ENCODE measurements at regions not wholly inside any gene's neighbourhood (a gene's known extent, or its start where the extent isn't known, plus 50 kb on each side); places are given as distances from the start of the nearest gene placed in this dataset.
A peak's percentile ranks its signal among the peaks of the same experiment; 100 is the strongest.

- ATAC-seq (no peak), DNase-seq (no peak)
- peaks cover 0 to 74% (median 55%) of the 10 kb centered on the region in 7 donors for H3K27me3 ChIP-seq
- intact Hi-C loops (cut with DNase I) = no loop called here
- WGBS, 2 donors = 77 to 82% methylated on average over 7 of the region's 7 CpGs
- H3K4me3 ChIP-seq = no peak overlapping the region
- TF ChIP-seq CTCF (IDR thresholded peaks at IDR 0.05) = no peak
- no peaks in the 10 kb centered on the region for H3K36me3 ChIP-seq
- no peaks in the 10 kb centered on the region for H3K9me3 ChIP-seq
- H3K4me1 ChIP-seq = peaks cover 0 to 3% (median 0%) of the 10 kb centered on the region in 9 donors
- H3K27ac ChIP-seq = no peak overlapping the region
These were observed 199.4 kb upstream of the RPL38 start for GRCh38 chr17:74004056-74004455.

- Histone ChIP-seq H3K9me3 (no peaks in the 10 kb centered on the region), H3K4me3 (no peak overlapping the region), H3K36me3 (no peaks in the 10 kb centered on the region), H3K27ac (no peak overlapping the region), H3K4me1 (no peaks in the 10 kb centered on the region), H3K27me3 (peaks cover 0 to 74% (median 65%) of the 10 kb centered on the region in 7 donors)
- intact Hi-C loops (cut with DNase I) = no loop called here
- WGBS, 2 donors = 45 to 55% methylated on average over 9 of the region's 9 CpGs
- DNase-seq (no peak), ATAC-seq (no peak)
- no peak for TF ChIP-seq CTCF (IDR thresholded peaks at IDR 0.05)
These were observed 197.7 kb upstream of the RPL38 start for GRCh38 chr17:74005790-74006189.

- ATAC-seq = no peak
- no peak overlapping the region for H3K4me3 ChIP-seq
- WGBS, 2 donors = 86 to 90% methylated on average over 8 of the region's 8 CpGs
- H3K27ac ChIP-seq = no peak overlapping the region
- no peaks in the 10 kb centered on the region for H3K9me3 ChIP-seq
- peaks cover 0 to 78% (median 68%) of the 10 kb centered on the region in 7 donors for H3K27me3 ChIP-seq
- no peaks in the 10 kb centered on the region for H3K4me1 ChIP-seq
- intact Hi-C loops (cut with DNase I) = no loop called here
- H3K36me3 ChIP-seq = no peaks in the 10 kb centered on the region
- no peak for DNase-seq
- no peak for TF ChIP-seq CTCF (IDR thresholded peaks at IDR 0.05)
These were observed 197.1 kb upstream of the RPL38 start for GRCh38 chr17:74006371-74006770.

GRCh38 chr17:74008196-74008595, 195.3 kb upstream of the RPL38 start:
- Histone ChIP-seq H3K36me3 (no peaks in the 10 kb centered on the region), H3K27me3 (peaks cover 0 to 79% (median 71%) of the 10 kb centered on the region in 7 donors), H3K27ac (no peak overlapping the region), H3K4me3 (no peak overlapping the region), H3K4me1 (no peaks in the 10 kb centered on the region), H3K9me3 (no peaks in the 10 kb centered on the region)
- ATAC-seq (no peak), DNase-seq (no peak)
- TF ChIP-seq CTCF (IDR thresholded peaks at IDR 0.05) = peak in 5 of 9 donors; percentile 7 to 29 (median 16)
- 27 to 51% methylated on average over 10 of the region's 10 CpGs for WGBS, 2 donors
- intact Hi-C loops (cut with DNase I) = no loop called here
